ENCODE measurements at regions not wholly inside any gene's neighbourhood (a gene's known extent, or its start where the extent isn't known, plus 50 kb on each side); places are given as distances from the start of the nearest gene placed in this dataset.

DNA sequence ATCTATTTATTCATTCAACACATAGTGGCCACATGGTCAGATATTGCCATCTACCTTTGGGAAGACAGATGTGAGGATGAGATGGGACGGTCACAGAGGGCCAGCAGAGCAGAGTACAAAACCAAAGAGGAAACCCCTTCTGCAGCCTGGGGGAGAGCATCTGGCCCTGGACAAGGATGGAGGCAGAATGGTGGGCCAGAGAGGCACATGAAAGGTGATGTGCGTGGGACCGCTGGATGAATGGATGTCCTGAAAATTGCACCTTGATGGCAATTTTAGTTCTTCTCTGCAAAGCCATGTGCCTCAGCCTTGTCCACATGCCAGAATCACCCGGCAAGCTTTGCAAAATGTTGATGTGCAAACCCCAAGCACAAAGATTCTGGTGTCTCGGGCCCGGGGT lies 77.4 kb upstream of the CD93 start:
- no peak for DNase-seq (ENCODE audit: low spot score)
- TF ChIP-seq, protein P1, sequence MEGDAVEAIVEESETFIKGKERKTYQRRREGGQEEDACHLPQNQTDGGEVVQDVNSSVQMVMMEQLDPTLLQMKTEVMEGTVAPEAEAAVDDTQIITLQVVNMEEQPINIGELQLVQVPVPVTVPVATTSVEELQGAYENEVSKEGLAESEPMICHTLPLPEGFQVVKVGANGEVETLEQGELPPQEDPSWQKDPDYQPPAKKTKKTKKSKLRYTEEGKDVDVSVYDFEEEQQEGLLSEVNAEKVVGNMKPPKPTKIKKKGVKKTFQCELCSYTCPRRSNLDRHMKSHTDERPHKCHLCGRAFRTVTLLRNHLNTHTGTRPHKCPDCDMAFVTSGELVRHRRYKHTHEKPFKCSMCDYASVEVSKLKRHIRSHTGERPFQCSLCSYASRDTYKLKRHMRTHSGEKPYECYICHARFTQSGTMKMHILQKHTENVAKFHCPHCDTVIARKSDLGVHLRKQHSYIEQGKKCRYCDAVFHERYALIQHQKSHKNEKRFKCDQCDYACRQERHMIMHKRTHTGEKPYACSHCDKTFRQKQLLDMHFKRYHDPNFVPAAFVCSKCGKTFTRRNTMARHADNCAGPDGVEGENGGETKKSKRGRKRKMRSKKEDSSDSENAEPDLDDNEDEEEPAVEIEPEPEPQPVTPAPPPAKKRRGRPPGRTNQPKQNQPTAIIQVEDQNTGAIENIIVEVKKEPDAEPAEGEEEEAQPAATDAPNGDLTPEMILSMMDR (conservative IDR thresholded peaks at IDR 0.05; ENCODE audit: low read depth) = no peak
- ChIA-PET CTCF (interaction anchor here (0.7 kb wide), 1 partner anchor 121 kb away, joined by 3 read pairs; no protein-coding TSS in a partner anchor), POLR2A (ENCODE audit: low non-redundant PET) (no interaction called here)
- H3K27ac ChIP-seq = no peak overlapping the region

DNA sequence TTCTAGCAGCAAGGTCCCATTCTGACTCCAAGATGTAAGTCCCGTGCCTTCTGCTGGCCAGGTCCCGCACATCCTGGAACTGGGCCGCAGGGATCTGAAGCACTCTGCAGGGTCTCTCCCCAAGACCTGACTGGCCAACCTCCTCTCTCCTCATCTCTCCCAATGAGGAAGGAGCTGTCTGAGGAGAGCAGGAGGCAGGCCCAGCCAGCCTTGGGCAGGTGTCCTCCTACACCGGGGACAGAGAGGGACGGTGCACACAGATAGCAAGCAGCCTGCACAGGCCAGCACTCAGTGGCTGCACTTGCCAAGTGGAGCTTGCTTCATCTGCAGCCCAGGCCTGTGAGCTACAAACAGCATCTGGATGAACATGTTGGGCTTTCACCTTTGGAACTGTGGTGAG lies 76.8 kb upstream of the CD93 start:
- ChIA-PET CTCF (interaction anchor here (0.6 kb wide), 1 partner anchor 20 kb away, joined by 3 read pairs; no protein-coding TSS in a partner anchor), POLR2A (ENCODE audit: low non-redundant PET) (no interaction called here)
- peak overlapping the region; percentile 61; the same call in 1 of the 2 replicates for H3K27ac ChIP-seq
- TF ChIP-seq, protein P1 (conservative IDR thresholded peaks at IDR 0.05; ENCODE audit: low read depth) = no peak
- DNase-seq (ENCODE audit: low spot score) = no peak

DNA sequence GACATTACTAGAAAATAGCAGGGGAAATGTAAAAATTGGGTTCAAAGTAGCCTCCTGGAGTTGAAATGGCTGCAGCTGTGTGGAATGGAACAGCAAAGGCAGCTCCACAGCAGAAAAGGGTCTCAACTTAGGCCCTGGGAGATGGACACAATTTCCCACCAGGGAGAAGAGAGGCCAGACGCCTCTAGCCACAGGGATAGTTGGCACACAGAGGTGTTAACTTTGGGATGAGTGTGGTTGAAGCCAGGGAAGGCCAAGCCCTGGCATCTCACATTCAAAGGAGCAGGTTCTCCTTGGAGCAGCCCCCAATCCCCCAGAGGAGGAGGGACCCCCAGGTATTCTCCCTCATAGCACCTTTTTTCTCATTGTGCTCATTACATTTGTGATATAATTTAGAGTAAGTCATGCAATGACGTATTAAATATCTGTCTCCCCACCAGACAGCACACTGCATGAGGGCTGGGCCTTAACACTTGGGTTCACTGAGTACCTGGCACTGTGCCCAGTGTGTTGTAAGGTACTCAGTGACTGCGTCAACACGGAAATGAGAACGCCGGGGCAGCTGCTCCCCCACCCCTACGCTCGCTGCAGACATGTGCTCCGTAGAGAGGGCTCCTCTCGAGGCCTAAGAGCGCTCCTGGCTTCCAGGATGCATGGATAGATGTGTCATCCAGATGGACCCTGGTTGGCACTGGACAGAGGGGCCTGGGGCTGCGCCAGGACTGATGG lies 76.0 kb upstream of the CD93 start:
- H3K27ac ChIP-seq = peak overlapping the region; percentile 61
- POLR2A ChIA-PET (ENCODE audit: low non-redundant PET) = no interaction called here
- TF ChIP-seq, protein P1 (conservative IDR thresholded peaks at IDR 0.05; ENCODE audit: low read depth) = no peak
- peak; percentile 74 for DNase-seq (ENCODE audit: low spot score)
- CTCF ChIA-PET = no interaction called here

DNA sequence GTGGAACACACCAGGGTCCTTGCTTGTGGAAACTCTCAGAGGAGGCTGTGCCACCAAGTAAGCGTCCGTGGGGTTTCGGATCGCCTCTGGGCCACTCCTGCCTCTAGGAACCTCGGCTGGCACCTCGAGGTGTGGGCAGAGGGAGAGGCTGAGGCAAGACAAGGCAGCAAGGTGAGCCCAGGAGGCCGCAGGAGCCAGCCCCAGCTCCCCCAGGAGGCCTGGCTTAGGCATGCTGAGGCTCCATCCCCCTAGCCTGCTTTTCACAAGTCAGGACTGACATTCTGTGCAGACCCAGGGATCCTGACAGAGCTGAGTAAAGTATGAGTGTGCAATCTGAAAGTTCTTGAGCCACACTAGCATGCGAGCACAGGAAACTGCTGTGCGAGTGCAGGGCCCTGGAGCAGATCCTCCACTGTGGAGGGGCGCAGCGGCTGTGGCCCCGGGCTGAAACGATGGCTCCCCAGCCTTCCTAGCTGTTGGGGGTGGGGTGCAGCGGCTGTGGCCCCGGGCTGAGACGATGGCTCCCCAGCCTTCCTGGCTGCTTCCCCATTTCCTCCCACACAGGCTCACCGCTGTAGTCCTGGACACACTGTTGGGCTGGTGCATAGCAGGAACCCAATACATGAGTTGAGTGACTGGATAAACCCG lies 75.2 kb upstream of the CD93 start:
- peak overlapping the region; percentile 61 for H3K27ac ChIP-seq
- TF ChIP-seq, protein P1 (conservative IDR thresholded peaks at IDR 0.05; ENCODE audit: low read depth) = no peak
- DNase-seq (ENCODE audit: low spot score) = no peak
- CTCF ChIA-PET = interaction anchor here (0.7 kb wide), 1 partner anchor 541 kb away, joined by 3 read pairs; no protein-coding TSS in a partner anchor
- POLR2A ChIA-PET (ENCODE audit: low non-redundant PET) = no interaction called here

DNA sequence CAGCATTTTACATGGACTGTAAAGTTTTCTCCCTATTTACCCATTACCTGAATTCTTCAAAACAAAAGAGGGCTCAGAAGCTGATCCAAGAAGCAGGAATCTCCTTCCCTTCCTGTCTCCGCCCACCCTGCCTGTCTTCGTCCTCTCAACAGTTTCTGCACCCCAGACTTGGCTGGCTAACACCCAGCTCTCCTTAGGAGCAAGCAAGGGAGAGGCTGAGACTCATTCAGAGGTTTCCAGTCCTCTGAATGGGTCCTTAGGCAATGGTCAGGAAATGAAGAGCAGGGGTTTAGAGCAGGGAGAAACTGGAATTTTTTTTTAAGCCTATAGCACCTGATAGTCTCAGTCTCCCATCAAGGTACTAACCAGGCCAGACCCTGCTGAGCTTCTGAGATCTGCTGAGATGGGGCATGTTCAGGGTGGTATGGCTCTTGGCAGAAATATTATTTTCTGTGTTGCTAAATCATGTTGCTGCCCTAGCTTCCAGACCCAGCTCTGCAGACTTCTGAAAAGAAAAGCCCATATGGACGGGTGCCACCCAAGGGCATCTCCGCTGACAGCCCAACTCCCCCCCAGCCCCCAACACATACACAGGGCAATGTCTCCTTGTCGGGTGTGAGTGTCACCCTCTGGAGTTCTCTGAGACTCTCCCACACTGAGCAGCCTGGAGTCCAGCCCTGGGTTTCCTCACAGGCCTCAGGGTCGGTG lies 74.6 kb upstream of the CD93 start:
- CTCF ChIA-PET = interaction anchor here (0.5 to 2.1 kb wide), 3 partner anchors 40 to 540 kb away, joined by 3 to 5 read pairs (median 4); no protein-coding TSS in a partner anchor

DNA sequence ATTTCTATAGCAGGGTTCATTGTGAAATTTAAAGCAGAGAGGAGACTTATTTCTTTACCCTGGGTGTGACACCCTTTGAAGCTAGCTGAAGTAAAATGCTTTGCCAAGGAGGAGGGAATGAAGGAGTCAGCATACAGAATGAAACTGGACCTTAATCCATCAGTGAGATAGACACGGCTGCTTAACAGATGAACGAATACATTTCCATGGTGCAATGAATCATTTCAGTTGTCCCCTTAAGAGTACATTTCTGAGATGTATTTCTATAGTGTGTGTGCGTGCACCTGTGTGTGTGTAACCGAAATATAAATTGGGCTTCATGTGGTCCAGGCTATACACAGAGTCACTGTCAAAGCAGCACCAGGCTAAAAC lies 73.8 kb upstream of the CD93 start:
- DNase-seq (ENCODE audit: low spot score) = no peak
- TF ChIP-seq, protein P1 (conservative IDR thresholded peaks at IDR 0.05; ENCODE audit: low read depth) = no peak
- POLR2A ChIA-PET (ENCODE audit: low non-redundant PET) = no interaction called here
- CTCF ChIA-PET = interaction anchor here (2.1 kb wide), 1 partner anchor 41 kb away, joined by 4 read pairs; no protein-coding TSS in a partner anchor
- no peak overlapping the region for H3K27ac ChIP-seq

More for the DNA sequence above, 74.6 kb upstream of the CD93 start:
- TF ChIP-seq, protein P1 (conservative IDR thresholded peaks at IDR 0.05; ENCODE audit: low read depth) = no peak
- H3K27ac ChIP-seq = peak overlapping the region; percentile 61
- POLR2A ChIA-PET (ENCODE audit: low non-redundant PET) = no interaction called here
- no peak for DNase-seq (ENCODE audit: low spot score)
